ENCODE measurements at regions not wholly inside any gene's neighbourhood (a gene's known extent, or its start where the extent isn't known, plus 50 kb on each side); places are given as distances from the start of the nearest gene placed in this dataset.

DNA sequence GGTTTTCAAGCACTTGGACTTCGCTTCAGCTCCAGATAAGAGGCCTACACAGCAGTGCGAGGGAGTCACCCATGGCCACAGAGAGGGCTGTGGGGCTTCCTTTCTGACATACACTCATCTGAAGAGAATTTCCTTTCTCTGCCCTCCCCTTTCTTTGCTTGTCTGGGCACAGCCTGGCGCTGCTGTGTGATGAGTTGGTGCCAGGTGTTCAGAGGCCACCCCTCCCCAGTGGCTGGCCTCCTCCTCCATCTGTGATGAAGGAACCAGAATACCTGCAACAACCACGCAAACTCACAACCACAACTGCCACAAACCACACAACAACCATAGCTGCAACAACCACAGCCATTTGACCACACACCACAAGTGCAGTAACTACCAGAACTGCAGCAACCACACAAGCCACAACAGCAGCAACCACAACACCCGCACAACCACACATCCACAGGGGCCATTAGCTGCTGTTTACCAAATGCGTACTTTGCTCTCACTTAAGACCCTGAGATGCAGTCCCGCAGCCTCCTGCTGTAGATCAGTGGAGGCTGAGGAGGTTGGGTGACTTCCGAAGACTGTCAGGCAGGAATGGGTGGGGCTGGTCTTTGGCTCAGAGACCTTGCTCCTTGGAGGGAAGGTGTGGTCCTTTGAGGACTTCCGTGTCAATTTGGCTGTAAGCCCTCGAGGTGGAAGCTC, 71.1 kb downstream of the IER5 start:
- TF ChIP-seq, protein P1, sequence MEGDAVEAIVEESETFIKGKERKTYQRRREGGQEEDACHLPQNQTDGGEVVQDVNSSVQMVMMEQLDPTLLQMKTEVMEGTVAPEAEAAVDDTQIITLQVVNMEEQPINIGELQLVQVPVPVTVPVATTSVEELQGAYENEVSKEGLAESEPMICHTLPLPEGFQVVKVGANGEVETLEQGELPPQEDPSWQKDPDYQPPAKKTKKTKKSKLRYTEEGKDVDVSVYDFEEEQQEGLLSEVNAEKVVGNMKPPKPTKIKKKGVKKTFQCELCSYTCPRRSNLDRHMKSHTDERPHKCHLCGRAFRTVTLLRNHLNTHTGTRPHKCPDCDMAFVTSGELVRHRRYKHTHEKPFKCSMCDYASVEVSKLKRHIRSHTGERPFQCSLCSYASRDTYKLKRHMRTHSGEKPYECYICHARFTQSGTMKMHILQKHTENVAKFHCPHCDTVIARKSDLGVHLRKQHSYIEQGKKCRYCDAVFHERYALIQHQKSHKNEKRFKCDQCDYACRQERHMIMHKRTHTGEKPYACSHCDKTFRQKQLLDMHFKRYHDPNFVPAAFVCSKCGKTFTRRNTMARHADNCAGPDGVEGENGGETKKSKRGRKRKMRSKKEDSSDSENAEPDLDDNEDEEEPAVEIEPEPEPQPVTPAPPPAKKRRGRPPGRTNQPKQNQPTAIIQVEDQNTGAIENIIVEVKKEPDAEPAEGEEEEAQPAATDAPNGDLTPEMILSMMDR (IDR thresholded peaks at IDR 0.05) = no peak
- TF ChIP-seq POLR2A (IDR thresholded peaks at IDR 0.05) (no peak), EP300 (IDR thresholded peaks at IDR 0.05) (no peak)

All from gastroesophageal sphincter (tissue), 3 donors.